ENCODE measurements at regions not wholly inside any gene's neighbourhood (a gene's known extent, or its start where the extent isn't known, plus 50 kb on each side); places are given as distances from the start of the nearest gene placed in this dataset.

- no peak for TF ChIP-seq ZNF609 (CRISPR knock-in tag; IDR thresholded peaks at IDR 0.05; ENCODE audit: borderline replicate concordance)
- no peak for TF ChIP-seq ZNF3 (CRISPR knock-in tag; IDR thresholded peaks at IDR 0.05)
- no peak for TF ChIP-seq SP1 (CRISPR knock-in tag; IDR thresholded peaks at IDR 0.05)
- TF ChIP-seq COPS2 (conservative IDR thresholded peaks at IDR 0.05): no peak
- no peak for TF ChIP-seq ZZZ3 (IDR thresholded peaks at IDR 0.05)
Observed at GRCh38 chr2:220811952-220812570, 760.0 kb downstream of the EPHA4 start (continued).

DNA sequence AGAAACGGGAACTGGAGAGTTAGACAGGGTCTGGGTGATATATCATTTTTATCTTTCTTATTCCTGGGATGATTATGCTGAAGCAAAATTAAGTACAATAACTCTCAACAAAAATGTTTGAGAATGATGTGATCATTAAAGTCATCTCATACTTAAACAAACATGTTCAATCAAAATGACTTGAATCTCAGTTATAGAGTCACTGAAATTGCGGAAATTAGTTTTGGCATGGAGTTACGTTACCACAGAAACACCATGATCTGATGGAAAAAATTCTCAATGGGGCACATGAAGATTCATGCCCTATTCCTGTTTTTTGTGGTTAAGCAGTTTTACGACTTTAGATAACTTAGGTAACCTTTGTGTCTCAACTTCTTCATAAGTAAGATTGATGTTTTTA lies 757.7 kb downstream of the EPHA4 start:
- H3K4me1 ChIP-seq (replicated peaks in 1 of 2; ENCODE audit: control insufficient read depth in 2 of 2, insufficient read depth in 2 of 2, low read length in 2 of 2): no peaks in the 10 kb centered on the region
- H3K27me3 ChIP-seq (ENCODE audit: control insufficient read depth in 2 of 2, insufficient read depth in 2 of 2, low read length in 2 of 2): no peaks in the 10 kb centered on the region
- no peak for ATAC-seq
- intact Hi-C loops (cut with micrococcal nuclease): no loop called here
- H2AFZ ChIP-seq (ENCODE audit: low read depth, low read length): no peak overlapping the region
- no peak overlapping the region for H3K4me2 ChIP-seq (ENCODE audit: insufficient read depth, low read length)
- H3K4me3 ChIP-seq: no peak overlapping the region
- in situ Hi-C loops (cut with MboI): no loop called here
- DNase-seq (ENCODE audit: extremely low read depth in 1 of 4, low spot score in 3 of 4): no peak
- FAIRE-seq: no peak
- ChIA-PET POLR2A (no interaction called here), CTCF (ENCODE audit: low intra/inter-chr PET ratio) (no interaction called here)
- no peaks in the 10 kb centered on the region for H3K79me2 ChIP-seq (ENCODE audit: control insufficient read depth, insufficient read depth, low read length)
- no peak overlapping the region for H3K9ac ChIP-seq (ENCODE audit: insufficient read depth in 1 of 2, low read depth in 2 of 2, low read length in 2 of 2)
- H3K27ac ChIP-seq (ENCODE audit: extremely low read depth, low read depth, low read length): no peak overlapping the region
- no peaks in the 10 kb centered on the region for H4K20me1 ChIP-seq (replicated peaks; ENCODE audit: control insufficient read depth, insufficient read depth, low read length)
- no peaks in the 10 kb centered on the region for H3K36me3 ChIP-seq (ENCODE audit: control insufficient read depth, insufficient read depth, low read length)
- no peaks in the 10 kb centered on the region for H3K9me1 ChIP-seq (ENCODE audit: control insufficient read depth, insufficient read depth, low read length)
- BruUV-seq (replicated peaks): no TSS peak
- H3K9me3 ChIP-seq (replicated peaks; ENCODE audit: control insufficient read depth, insufficient read depth, low read depth, low read length): no peaks in the 10 kb centered on the region
- 0% methylated on average over 4 of the region's 4 CpGs for WGBS (ENCODE audit: insufficient coverage, low coverage, missing lambda C conversion rate)
- TF ChIP-seq SFPQ (IDR thresholded peaks at IDR 0.05; ENCODE audit: low read depth, low read length) (no peak), GTF3C2 (IDR thresholded peaks at IDR 0.05; ENCODE audit: borderline replicate concordance, extremely low read depth, insufficient read length) (no peak), EWSR1 (IDR thresholded peaks at IDR 0.05; ENCODE audit: borderline replicate concordance, low read depth, partially characterized antibody) (no peak)
- TF ChIP-seq, protein P1, sequence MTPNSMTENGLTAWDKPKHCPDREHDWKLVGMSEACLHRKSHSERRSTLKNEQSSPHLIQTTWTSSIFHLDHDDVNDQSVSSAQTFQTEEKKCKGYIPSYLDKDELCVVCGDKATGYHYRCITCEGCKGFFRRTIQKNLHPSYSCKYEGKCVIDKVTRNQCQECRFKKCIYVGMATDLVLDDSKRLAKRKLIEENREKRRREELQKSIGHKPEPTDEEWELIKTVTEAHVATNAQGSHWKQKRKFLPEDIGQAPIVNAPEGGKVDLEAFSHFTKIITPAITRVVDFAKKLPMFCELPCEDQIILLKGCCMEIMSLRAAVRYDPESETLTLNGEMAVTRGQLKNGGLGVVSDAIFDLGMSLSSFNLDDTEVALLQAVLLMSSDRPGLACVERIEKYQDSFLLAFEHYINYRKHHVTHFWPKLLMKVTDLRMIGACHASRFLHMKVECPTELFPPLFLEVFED (CRISPR knock-in tag; conservative IDR thresholded peaks at IDR 0.05): no peak

All from K562 (cell line).